GM12874 (cell line): ENCODE measurements at regions not wholly inside any gene's neighbourhood (a gene's known extent, or its start where the extent isn't known, plus 50 kb on each side); places are given as distances from the start of the nearest gene placed in this dataset.

Source experiments
- TF ChIP-seq, protein P1 (sequence below): IDR thresholded peaks from 2 replicates; pipeline ENCODE4 v1.5.1; 2011; ENCODE audit warnings: low read depth, mild to moderate bottlenecking, control low read depth, low read length, moderate library complexity; ENCODE audit not compliant: insufficient read depth

DNA sequence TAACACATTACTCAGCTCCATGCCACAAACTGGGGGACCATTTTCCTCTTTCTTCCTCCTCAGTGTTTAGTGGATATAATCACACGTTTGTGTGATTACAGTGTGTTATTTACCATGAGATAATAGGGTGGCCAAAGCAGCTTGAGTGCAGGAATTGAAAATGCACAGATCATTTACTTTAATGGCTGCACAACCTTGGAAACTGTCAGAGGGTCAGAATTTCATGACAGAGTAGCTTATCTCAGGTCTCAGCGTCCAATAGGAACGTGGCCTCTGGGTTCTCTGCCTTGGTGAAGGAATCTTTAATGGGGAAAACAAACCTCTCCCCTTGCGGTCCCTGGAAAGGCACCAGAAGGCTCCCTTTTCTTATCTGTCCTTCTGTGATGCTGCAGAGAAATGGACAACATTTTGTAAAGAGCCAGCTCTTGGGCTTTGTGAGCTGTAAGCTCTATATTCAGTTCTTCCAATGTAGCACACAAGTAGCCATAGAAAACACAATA is 87.4 kb upstream of the CD180 start:
- TF ChIP-seq, protein P1, sequence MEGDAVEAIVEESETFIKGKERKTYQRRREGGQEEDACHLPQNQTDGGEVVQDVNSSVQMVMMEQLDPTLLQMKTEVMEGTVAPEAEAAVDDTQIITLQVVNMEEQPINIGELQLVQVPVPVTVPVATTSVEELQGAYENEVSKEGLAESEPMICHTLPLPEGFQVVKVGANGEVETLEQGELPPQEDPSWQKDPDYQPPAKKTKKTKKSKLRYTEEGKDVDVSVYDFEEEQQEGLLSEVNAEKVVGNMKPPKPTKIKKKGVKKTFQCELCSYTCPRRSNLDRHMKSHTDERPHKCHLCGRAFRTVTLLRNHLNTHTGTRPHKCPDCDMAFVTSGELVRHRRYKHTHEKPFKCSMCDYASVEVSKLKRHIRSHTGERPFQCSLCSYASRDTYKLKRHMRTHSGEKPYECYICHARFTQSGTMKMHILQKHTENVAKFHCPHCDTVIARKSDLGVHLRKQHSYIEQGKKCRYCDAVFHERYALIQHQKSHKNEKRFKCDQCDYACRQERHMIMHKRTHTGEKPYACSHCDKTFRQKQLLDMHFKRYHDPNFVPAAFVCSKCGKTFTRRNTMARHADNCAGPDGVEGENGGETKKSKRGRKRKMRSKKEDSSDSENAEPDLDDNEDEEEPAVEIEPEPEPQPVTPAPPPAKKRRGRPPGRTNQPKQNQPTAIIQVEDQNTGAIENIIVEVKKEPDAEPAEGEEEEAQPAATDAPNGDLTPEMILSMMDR, result no peak

DNA sequence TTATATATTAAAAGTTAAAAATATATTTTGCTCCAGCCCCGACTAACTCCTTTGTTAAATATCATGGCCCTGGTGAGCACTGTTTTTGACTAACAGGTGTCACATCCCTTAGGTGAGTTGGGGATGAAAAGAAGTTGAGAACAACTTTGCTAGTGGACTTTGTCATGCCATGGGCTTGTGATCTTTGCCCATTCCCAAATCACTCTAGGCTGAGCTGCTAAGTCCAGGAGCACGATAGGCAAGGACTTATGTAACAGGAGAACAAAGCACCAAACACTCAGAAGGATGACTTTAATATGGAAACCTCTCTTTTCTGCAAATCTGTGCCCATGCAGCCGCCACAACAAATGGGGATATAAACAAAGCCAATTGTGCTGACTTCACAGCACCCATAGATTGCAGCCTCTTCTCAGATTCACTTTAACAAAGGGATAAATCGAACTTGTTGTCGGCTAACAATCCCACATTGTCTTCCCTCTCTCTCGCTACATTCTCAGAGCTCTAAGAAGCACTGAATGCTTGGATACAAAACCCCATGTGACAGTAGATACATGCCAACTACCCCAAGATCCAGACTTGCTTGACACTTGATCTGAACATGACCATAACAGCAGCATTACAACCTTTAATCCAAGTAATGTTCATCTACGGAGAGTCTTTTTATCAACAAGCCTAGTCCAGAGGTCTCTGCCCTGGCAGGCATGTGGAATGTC is 86.8 kb upstream of the CD180 start:
- TF ChIP-seq, protein P1, result no peak

DNA sequence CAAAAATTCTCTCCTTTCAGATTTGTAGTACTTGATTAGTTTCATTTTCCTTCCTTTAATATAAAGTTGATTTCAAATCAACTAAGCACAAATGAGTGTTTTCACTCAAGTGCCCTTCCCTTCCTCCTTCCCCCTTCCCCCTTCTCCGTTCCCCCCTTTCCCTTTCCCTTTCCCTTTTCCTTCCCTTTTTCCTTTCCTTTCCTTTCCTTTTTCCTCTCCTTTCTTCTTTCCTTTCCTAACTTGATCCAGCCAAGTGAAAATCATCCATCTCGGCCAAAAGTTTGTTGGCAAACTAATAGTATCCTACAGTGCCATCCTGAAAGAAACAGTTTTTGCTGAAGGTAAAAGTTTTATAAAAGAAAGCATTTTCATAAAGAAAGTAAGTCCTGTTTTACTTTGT is 85.3 kb upstream of the CD180 start:
- TF ChIP-seq, protein P1, result no peak

DNA sequence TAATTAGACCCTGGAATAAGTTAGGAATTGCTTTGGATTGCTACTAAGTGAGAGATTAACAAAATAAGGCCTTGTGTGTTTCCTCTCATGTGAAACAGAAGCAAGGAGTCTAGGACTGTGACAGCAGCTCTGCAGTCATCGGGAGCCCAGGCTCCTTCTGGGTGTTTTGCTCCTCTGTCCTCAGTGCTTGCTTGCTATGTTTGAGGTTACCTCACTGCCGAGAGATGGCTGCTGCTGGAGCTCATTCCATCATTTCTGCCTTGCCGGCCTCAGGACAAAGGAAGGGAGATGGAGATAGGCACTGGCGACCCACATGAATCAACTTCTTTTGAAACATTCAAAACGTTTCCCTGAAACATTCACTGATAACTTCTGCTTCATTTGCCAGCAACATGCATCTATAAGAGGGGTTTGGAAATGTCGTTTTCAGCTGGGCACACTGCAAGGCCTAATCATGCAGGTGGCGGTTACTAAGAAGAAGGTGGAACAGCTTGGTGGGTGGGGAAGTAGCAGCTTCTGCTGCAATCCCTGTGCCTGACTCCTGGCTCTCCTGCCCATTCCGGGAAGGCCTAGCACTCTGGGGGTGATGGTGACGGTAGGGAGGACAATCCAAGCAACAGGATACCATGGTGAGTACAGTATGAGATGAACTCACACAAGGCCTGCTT is 77.2 kb upstream of the CD180 start:
- TF ChIP-seq, protein P1, result no peak

DNA sequence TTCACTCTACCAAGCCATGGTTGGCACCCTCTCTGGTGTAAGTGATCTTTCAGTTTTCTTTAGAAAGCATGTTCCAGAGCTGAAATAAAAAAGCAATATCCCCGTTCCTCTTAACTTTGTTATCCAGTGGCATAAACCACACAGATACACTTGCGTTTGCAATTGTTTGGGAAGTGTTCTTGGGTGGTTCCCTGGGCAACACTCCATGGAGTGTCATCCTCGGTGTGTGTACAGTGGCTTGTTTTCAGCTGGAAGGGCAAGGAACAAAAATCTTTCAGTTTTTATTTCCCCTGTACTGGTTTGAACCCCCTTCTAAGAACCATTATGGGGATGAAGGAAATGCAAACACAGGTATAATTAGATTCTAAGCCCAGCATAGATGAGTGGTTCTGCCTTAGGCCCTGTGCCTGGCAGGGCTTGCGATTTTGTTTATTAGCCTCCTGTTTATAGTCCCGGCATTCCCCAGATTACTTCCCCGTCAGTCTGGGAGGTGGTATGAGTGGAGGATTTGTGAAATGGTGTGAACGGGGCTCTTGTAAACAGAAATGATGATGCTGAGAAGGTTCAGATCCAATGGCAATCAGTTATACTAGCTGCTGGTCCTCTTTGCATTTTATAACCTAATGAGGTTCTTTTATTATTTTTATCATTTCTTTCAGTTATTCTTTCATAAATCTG is 76.0 kb upstream of the CD180 start:
- TF ChIP-seq, protein P1, result no peak

DNA sequence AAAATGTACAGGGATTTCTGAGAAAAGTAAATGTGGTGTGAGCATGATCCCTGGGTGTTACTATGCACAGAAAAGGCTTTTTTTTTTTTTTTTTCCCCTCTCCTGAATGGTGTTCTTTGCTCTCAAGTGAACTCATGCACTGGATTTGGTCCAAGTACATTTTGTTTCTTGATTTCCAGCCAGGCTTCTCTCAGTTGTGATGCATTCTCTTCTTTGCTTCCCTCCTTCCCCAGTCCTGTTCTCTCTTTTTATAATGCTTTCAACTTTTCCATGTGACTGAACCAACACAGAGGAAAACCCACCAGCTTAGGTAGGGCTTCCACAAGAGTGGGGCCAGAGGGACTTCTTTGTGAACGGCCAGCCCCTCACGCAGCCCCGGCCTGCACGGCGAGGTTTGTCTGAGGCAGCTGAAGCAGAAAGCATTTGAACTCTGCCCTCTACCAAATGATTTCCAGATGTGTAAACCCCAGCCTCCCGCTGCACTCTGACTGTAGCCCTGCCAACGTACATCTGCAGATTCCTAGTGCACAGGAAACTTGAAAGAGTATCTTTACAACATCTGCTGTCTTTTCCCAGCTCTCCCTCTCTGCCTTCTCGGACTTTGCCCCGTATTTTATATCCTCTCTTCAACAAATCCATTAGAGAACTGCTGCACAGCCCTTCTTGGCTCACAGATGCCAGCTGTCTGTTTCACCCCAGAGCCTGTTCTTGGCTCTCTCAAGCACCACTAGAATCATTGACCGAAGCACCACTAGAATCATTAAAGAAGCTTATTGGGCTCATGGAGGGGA is 71.8 kb upstream of the CD180 start:
- TF ChIP-seq, protein P1, result no peak
